Stimulated activated CD8-positive, alpha-beta memory T cell treated with anti-CD3 and anti-CD28 coated beads, Interleukin-7, amount 100 ng/mL, for 4 hours (primary cell): ENCODE measurements at regions not wholly inside any gene's neighbourhood (a gene's known extent, or its start where the extent isn't known, plus 50 kb on each side); places are given as distances from the start of the nearest gene placed in this dataset.
A peak's percentile ranks its signal among the peaks of the same experiment; 100 is the strongest.
"Not testable (repeated sequence)": the region's sequence is repeated elsewhere in the genome, so short reads cannot be mapped to it uniquely, and the experiment has no call there.

Source experiments
- DNase-seq, 2 donors: peaks; one replicate each; pipeline ENCODE4 v3.0.0-alpha.2; 2020; ENCODE audit warnings: low read depth in 2 of 2

- not testable (repeated sequence) for DNase-seq
Measured at GRCh38 chr1:224028802-224029201, 85.1 kb upstream of the FBXO28 start.

GRCh38 chr1:224023122-224023521 lies 90.8 kb upstream of the FBXO28 start:
- DNase-seq = not testable (repeated sequence)

- not testable (repeated sequence) for DNase-seq
Measured at GRCh38 chr1:224022249-224022970, 91.5 kb upstream of the FBXO28 start.

GRCh38 chr1:224019866-224020265 lies 94.0 kb upstream of the FBXO28 start:
- DNase-seq = not testable (repeated sequence)

- DNase-seq = not testable (repeated sequence)
Measured at GRCh38 chr1:224015782-224016181, 98.1 kb upstream of the FBXO28 start.

GRCh38 chr1:224014330-224014649 lies 99.6 kb upstream of the FBXO28 start:
- DNase-seq = no peak

- not testable (repeated sequence) for DNase-seq
Measured at GRCh38 chr1:224013626-224014329, 100.1 kb upstream of the FBXO28 start.

- DNase-seq = not testable (repeated sequence)
Measured at GRCh38 chr1:224012807-224013434, 101.0 kb upstream of the FBXO28 start.

- not testable (repeated sequence) for DNase-seq
Measured at GRCh38 chr1:224012162-224012561, 101.7 kb upstream of the FBXO28 start.

GRCh38 chr1:224011751-224012150 lies 102.2 kb upstream of the FBXO28 start:
- DNase-seq = not testable (repeated sequence)

GRCh38 chr1:224011153-224011552 lies 102.8 kb upstream of the FBXO28 start:
- DNase-seq = not testable (repeated sequence)

- DNase-seq = not testable (repeated sequence)
Measured at GRCh38 chr1:224005973-224006372, 107.9 kb upstream of the FBXO28 start.

- peak in 1 of 2 donors; percentile 21 for DNase-seq
Measured at GRCh38 chr1:224004552-224005315, 109.2 kb upstream of the FBXO28 start.

GRCh38 chr1:224003896-224004295 lies 110.0 kb upstream of the FBXO28 start:
- not testable (repeated sequence) for DNase-seq

- not testable (repeated sequence) for DNase-seq
Measured at GRCh38 chr1:224001757-224002156, 112.2 kb upstream of the FBXO28 start.

GRCh38 chr1:223999761-224000160 lies 114.2 kb upstream of the FBXO28 start:
- DNase-seq = not testable (repeated sequence)

- DNase-seq = not testable (repeated sequence)
Measured at GRCh38 chr1:223998676-223999455, 115.0 kb upstream of the FBXO28 start.

GRCh38 chr1:223996376-223996775 lies 117.5 kb upstream of the FBXO28 start:
- DNase-seq = not testable (repeated sequence)

GRCh38 chr1:223992456-223993246 lies 121.3 kb upstream of the FBXO28 start:
- peak; percentile 99 to 100 for DNase-seq

GRCh38 chr1:223991297-223991857 lies 122.5 kb upstream of the FBXO28 start:
- not testable (repeated sequence) for DNase-seq
